Kidney (tissue), 13 donors: ENCODE measurements at regions not wholly inside any gene's neighbourhood (a gene's known extent, or its start where the extent isn't known, plus 50 kb on each side); places are given as distances from the start of the nearest gene placed in this dataset.

ENCODE experiments used
- DNase-seq, 5 donors: peaks; one replicate each; pipeline ENCODE4 v3.0.0-alpha.2; 2013 to 2020
- FAIRE-seq: peaks from 2 replicates; lab custom pipeline; 2012; peaks lifted over from hg19 to GRCh38; lab: Jason Lieb, UNC
- H3K27ac ChIP-seq, 2 donors: one replicate each; pipeline ENCODE4 v1.7.0; 2013; ENCODE audit warnings: low read depth in 2 of 2, low read length in 2 of 2, inconsistent platforms in 1 of 2
- H3K27me3 ChIP-seq: one replicate; pipeline ENCODE4 v1.7.1; 2013; ENCODE audit warnings: low read length, inconsistent platforms; ENCODE audit not compliant: control insufficient read depth, insufficient read depth
- H3K36me3 ChIP-seq, 3 donors: one replicate each; pipeline versions ENCODE4 v1.7.0 to v1.7.1; 2013; ENCODE audit warnings: low read length in 3 of 3, control low read depth in 1 of 3, inconsistent platforms in 1 of 3; ENCODE audit not compliant: insufficient read depth in 3 of 3, control insufficient read depth in 2 of 3
- H3K4me1 ChIP-seq, 3 donors: one replicate each; pipeline versions ENCODE4 v1.7.0 to v1.7.1; 2013; ENCODE audit warnings: low read length in 3 of 3, inconsistent platforms in 1 of 3, low read depth in 1 of 3; ENCODE audit not compliant: control insufficient read depth in 2 of 3, insufficient read depth in 2 of 3
- H3K4me3 ChIP-seq, 3 donors: one replicate each; pipeline versions ENCODE4 v1.7.0 to v1.8.1; 2013; ENCODE audit warnings: low read length in 3 of 3, control low read depth in 1 of 3, inconsistent platforms in 1 of 3
- H3K9ac ChIP-seq, 3 donors: one replicate each; pipeline versions ENCODE4 v1.7.0 to v1.7.1; 2013; ENCODE audit warnings: low read length in 3 of 3, control low read depth in 1 of 3, inconsistent platforms in 1 of 3
- H3K9me3 ChIP-seq, 3 donors: one replicate each; pipeline versions ENCODE4 v1.7.0 to v1.7.1; 2013; ENCODE audit warnings: low read length in 3 of 3, control low read depth in 1 of 3, inconsistent platforms in 1 of 3; ENCODE audit not compliant: control insufficient read depth in 2 of 3, insufficient read depth in 1 of 3
- CTCF ChIP-seq: IDR thresholded peaks from 3 replicates; pipeline ENCODE4 v1.5.1; 2012; ENCODE audit warnings: mild to moderate bottlenecking, moderate library complexity, borderline replicate concordance; ENCODE audit not compliant: insufficient read depth; ENCODE audit errors: extremely low read depth
- intact Hi-C: fragments of 100-400 bp; cut with DNase I; formaldehyde crosslinking; loops from one replicate; pipeline ENCODE4 v1.11.1; 2022
- donor health status: control.
- donor health status: control.
- donor health status: control.
- donor health status: control.
- donor health status: control.
- donor health status: DM: yes; HTN: yes; CAD: no.
- donor health status: Normal renal cell carcinoma (clear cell type).

- Histone ChIP-seq H3K4me1 (no peaks in the 10 kb centered on the region), H3K27ac (no peak overlapping the region), H3K36me3 (no peaks in the 10 kb centered on the region), H3K9me3 (no peaks in the 10 kb centered on the region), H3K4me3 (no peak overlapping the region), H3K27me3 (no peaks in the 10 kb centered on the region), H3K9ac (no peak overlapping the region)
- FAIRE-seq (no peak), DNase-seq (no peak)
- intact Hi-C loops = no loop called here
- no peak for TF ChIP-seq CTCF
These were observed 255.1 kb upstream of the FGGY start for GRCh38 chr1:59041646-59042277.

- DNase-seq = no peak
These were observed 253.1 kb upstream of the FGGY start for GRCh38 chr1:59043796-59044195.

GRCh38 chr1:59044535-59045121 lies 252.3 kb upstream of the FGGY start:
- intact Hi-C loops = no loop called here
- no peaks in the 10 kb centered on the region for H3K4me1 ChIP-seq
- FAIRE-seq (no peak), DNase-seq (no peak)
- no peaks in the 10 kb centered on the region for H3K36me3 ChIP-seq
- no peaks in the 10 kb centered on the region for H3K27me3 ChIP-seq
- TF ChIP-seq CTCF = no peak
- H3K9me3 ChIP-seq = no peaks in the 10 kb centered on the region
- H3K9ac ChIP-seq = no peak overlapping the region
- H3K4me3 ChIP-seq = no peak overlapping the region
- no peak overlapping the region for H3K27ac ChIP-seq

More at GRCh38 chr1:59043796-59044195, 253.1 kb upstream of the FGGY start:
- FAIRE-seq = no peak
- TF ChIP-seq CTCF = no peak
- H3K27ac ChIP-seq = no peak overlapping the region
- no peaks in the 10 kb centered on the region for H3K27me3 ChIP-seq
- intact Hi-C loops = no loop called here
- H3K9me3 ChIP-seq = no peaks in the 10 kb centered on the region
- no peaks in the 10 kb centered on the region for H3K36me3 ChIP-seq
- no peaks in the 10 kb centered on the region for H3K4me1 ChIP-seq
- H3K4me3 ChIP-seq = no peak overlapping the region
- H3K9ac ChIP-seq = no peak overlapping the region
